Glomerular visceral epithelial cell (primary cell): ENCODE measurements at regions not wholly inside any gene's neighbourhood (a gene's known extent, or its start where the extent isn't known, plus 50 kb on each side); places are given as distances from the start of the nearest gene placed in this dataset.
"Not testable (repeated sequence)": the region's sequence is repeated elsewhere in the genome, so short reads cannot be mapped to it uniquely, and the experiment has no call there.

Source experiments
- DNase-seq: peaks from one replicate; pipeline ENCODE4 v3.0.0-alpha.2; 2016; ENCODE audit errors: extremely low spot score

- no peak for DNase-seq
Observed at GRCh38 chr5:36478646-36479317, 127.6 kb upstream of the SLC1A3 start.

- DNase-seq, result no peak
Observed at GRCh38 chr5:36481454-36482120, 124.8 kb upstream of the SLC1A3 start.

- no peak for DNase-seq
Observed at GRCh38 chr5:36482812-36483211, 123.6 kb upstream of the SLC1A3 start.

- DNase-seq, result no peak
Observed at GRCh38 chr5:36489505-36489904, 116.9 kb upstream of the SLC1A3 start.

- no peak for DNase-seq
Observed at GRCh38 chr5:36491856-36492255, 114.5 kb upstream of the SLC1A3 start.

GRCh38 chr5:36492984-36493654, 113.3 kb upstream of the SLC1A3 start:
- peak; percentile 58 for DNase-seq

- no peak for DNase-seq
Observed at GRCh38 chr5:36494028-36494427, 112.4 kb upstream of the SLC1A3 start.

GRCh38 chr5:36494841-36495601, 111.4 kb upstream of the SLC1A3 start:
- peak; percentile 64 for DNase-seq

- no peak for DNase-seq
Observed at GRCh38 chr5:36495611-36496010, 110.8 kb upstream of the SLC1A3 start.

- no peak for DNase-seq
Observed at GRCh38 chr5:36496471-36496870, 109.9 kb upstream of the SLC1A3 start.

- DNase-seq, result peak; percentile 97
Observed at GRCh38 chr5:36502608-36503007, 103.8 kb upstream of the SLC1A3 start.

- no peak for DNase-seq
Observed at GRCh38 chr5:36505021-36505420, 101.4 kb upstream of the SLC1A3 start.

GRCh38 chr5:36507332-36507952, 99.0 kb upstream of the SLC1A3 start:
- peak; percentile 78 for DNase-seq

- DNase-seq, result not testable (repeated sequence)
Observed at GRCh38 chr5:36508331-36508730, 98.1 kb upstream of the SLC1A3 start.

- not testable (repeated sequence) for DNase-seq
Observed at GRCh38 chr5:36513647-36514046, 92.8 kb upstream of the SLC1A3 start.

- no peak for DNase-seq
Observed at GRCh38 chr5:36519881-36520280, 86.5 kb upstream of the SLC1A3 start.

GRCh38 chr5:36521219-36521618, 85.2 kb upstream of the SLC1A3 start:
- no peak for DNase-seq

- DNase-seq, result no peak
Observed at GRCh38 chr5:36521838-36522745, 84.3 kb upstream of the SLC1A3 start.

- DNase-seq, result peak; percentile 15
Observed at GRCh38 chr5:36522746-36523065, 83.7 kb upstream of the SLC1A3 start.

GRCh38 chr5:36523450-36523849, 83.0 kb upstream of the SLC1A3 start:
- DNase-seq, result no peak

GRCh38 chr5:36523926-36524325, 82.5 kb upstream of the SLC1A3 start:
- DNase-seq, result no peak
